HepG2 (cell line): ENCODE measurements at regions not wholly inside any gene's neighbourhood (a gene's known extent, or its start where the extent isn't known, plus 50 kb on each side); places are given as distances from the start of the nearest gene placed in this dataset.

Experiments used
- BORCS8-MEF2B ChIP-seq: sonication (generic); formaldehyde crosslinking; IDR thresholded peaks from 2 replicates; pipeline ENCODE4 v1.8.0; 2022; ENCODE audit warnings: mild to moderate bottlenecking, missing genetic modification reagents
- FOXP1 ChIP-seq, 2 experiments: fragments of 450-650 bp in 1 of 2; IDR thresholded peaks; 2 replicates each; pipeline ENCODE4 v1.6.1; 2017 to 2018; ENCODE audit warnings: antibody characterized with exemption in 1 of 2
- MED13 ChIP-seq: sonication (generic); formaldehyde crosslinking; IDR thresholded peaks from 2 replicates; pipeline ENCODE4 v1.5.0; 2020; ENCODE audit warnings: missing genetic modification reagents
- NR2C2 ChIP-seq: sonication (generic); formaldehyde crosslinking; IDR thresholded peaks from 2 replicates; pipeline ENCODE4 v1.4.0; 2020; ENCODE audit warnings: missing genetic modification reagents, mild to moderate bottlenecking, moderate library complexity, borderline replicate concordance
- PLRG1 ChIP-seq: fragments of 450-650 bp; conservative IDR thresholded peaks from 2 replicates; pipeline ENCODE4 v1.6.1; 2016
- SMC3 ChIP-seq: IDR thresholded peaks from 2 replicates; pipeline ENCODE4 v1.6.1; 2011; ENCODE audit warnings: low read length, improper control_type of control experiment
- ZNF274 ChIP-seq: sonication (generic); formaldehyde crosslinking; IDR thresholded peaks from 2 replicates; pipeline ENCODE4 v1.5.1; 2020; ENCODE audit warnings: mild to moderate bottlenecking, missing genetic modification reagents
- ZNF7 ChIP-seq: IDR thresholded peaks from 2 replicates; pipeline ENCODE4 v1.6.1; 2016; ENCODE audit warnings: missing biosample characterization, missing genetic modification reagents
- ZNF747 ChIP-seq: sonication (generic); formaldehyde crosslinking; IDR thresholded peaks from 2 replicates; pipeline ENCODE4 v1.8.1; 2023; ENCODE audit warnings: missing genetic modification reagents, mild to moderate bottlenecking, borderline replicate concordance
- TF ChIP-seq, protein P1 (sequence below): sonication (generic); formaldehyde crosslinking; IDR thresholded peaks from 2 replicates; pipeline ENCODE4 v1.5.0; 2020; ENCODE audit warnings: mild to moderate bottlenecking, missing genetic modification reagents, moderate library complexity

DNA sequence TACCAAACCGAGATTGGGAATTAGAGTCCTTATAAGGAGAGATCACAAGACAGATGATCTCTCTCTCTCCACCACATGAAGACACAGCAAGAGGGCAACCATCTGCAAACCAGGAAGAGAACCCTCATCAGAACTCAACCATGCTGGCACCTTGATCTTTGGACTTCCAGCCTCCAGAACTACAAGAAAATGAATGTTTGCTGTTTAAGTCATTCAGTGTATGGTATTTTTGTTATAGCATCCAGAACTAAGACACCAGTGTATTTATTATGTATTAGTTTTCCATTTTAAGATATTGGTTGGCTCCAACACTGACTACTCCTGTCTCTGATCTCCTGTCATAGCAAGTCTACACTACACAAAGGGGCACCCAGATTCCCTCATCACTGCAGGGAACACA is 86.9 kb downstream of the CCDC34 start:
- no peak for TF ChIP-seq ZNF274
- TF ChIP-seq MED13 (CRISPR knock-in tag), result no peak
- no peak for TF ChIP-seq ZNF747 (CRISPR knock-in tag)
- no peak for TF ChIP-seq BORCS8-MEF2B (CRISPR knock-in tag)
- TF ChIP-seq ZNF7, result no peak
- TF ChIP-seq PLRG1, result no peak
- no peak for TF ChIP-seq NR2C2 (CRISPR knock-in tag)
- TF ChIP-seq FOXP1 (IDR thresholded peaks at IDR 0.05), result no peak
- TF ChIP-seq FOXP1 (CRISPR knock-in tag; IDR thresholded peaks at IDR 0.05), result no peak
- TF ChIP-seq SMC3, result no peak
- TF ChIP-seq, protein P1, sequence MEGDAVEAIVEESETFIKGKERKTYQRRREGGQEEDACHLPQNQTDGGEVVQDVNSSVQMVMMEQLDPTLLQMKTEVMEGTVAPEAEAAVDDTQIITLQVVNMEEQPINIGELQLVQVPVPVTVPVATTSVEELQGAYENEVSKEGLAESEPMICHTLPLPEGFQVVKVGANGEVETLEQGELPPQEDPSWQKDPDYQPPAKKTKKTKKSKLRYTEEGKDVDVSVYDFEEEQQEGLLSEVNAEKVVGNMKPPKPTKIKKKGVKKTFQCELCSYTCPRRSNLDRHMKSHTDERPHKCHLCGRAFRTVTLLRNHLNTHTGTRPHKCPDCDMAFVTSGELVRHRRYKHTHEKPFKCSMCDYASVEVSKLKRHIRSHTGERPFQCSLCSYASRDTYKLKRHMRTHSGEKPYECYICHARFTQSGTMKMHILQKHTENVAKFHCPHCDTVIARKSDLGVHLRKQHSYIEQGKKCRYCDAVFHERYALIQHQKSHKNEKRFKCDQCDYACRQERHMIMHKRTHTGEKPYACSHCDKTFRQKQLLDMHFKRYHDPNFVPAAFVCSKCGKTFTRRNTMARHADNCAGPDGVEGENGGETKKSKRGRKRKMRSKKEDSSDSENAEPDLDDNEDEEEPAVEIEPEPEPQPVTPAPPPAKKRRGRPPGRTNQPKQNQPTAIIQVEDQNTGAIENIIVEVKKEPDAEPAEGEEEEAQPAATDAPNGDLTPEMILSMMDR (CRISPR knock-in tag), result no peak
